TTC549 (cell line): ENCODE measurements at regions not wholly inside any gene's neighbourhood (a gene's known extent, or its start where the extent isn't known, plus 50 kb on each side); places are given as distances from the start of the nearest gene placed in this dataset.

Source experiments
- FAIRE-seq: peaks from 2 replicates; lab custom pipeline; 2012; peaks lifted over from hg19 to GRCh38; lab: Jason Lieb, UNC

- no peak for FAIRE-seq
Measured at GRCh38 chr3:22231061-22231460, 480.1 kb upstream of the ZNF385D start.

DNA sequence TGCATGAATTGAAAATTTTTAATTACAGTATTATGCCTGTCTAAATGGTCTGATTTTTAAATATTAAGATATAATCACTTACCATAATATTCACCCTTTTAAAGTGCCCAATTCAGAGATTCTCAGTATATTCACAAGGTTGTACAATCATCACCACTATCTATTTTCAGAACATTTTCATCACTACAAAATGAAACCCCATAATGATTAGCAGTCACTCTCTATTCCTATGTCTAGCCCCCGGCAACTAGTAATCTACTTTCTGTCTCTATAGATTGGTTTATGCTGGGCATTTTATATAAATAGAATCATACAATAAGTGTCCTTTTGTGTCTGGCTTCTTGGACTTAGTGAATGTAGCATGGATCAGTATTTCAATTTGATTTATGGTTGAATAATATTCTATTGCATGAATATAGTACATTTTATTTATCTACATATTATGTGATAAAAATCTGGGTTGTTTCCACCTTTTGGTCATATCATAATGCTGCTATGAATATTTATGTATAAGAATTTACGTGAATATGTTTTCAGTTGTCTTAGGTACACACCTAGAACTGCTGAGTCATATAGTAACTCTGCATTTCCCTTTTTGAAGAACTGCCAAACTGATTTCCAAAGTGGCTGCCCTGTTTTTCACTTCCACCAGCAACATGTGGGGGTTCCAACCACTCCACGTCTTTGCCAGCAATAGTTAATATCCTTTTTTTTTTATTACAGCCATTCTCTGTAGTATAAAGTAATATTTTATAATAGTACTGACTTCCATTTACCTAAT is 485.7 kb upstream of the ZNF385D start:
- no peak for FAIRE-seq

DNA sequence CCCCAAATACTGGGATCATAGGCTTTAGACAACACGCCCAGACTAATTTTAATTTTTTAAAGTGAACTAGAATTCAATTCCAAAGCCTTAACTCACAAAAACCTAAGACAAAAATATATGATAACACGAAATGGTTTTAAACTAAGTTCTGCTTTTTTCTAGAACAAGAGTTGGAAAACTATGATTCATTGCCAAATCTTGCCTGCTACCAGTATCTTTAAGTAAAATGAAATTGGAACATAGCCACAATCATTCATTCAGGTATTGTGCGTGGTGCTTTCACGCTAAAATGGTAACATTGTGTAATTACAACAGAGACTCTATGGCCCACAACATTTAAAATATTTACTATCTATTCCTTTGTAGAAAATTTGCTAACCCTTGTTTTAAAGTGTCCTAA is 488.0 kb upstream of the ZNF385D start:
- FAIRE-seq = no peak

DNA sequence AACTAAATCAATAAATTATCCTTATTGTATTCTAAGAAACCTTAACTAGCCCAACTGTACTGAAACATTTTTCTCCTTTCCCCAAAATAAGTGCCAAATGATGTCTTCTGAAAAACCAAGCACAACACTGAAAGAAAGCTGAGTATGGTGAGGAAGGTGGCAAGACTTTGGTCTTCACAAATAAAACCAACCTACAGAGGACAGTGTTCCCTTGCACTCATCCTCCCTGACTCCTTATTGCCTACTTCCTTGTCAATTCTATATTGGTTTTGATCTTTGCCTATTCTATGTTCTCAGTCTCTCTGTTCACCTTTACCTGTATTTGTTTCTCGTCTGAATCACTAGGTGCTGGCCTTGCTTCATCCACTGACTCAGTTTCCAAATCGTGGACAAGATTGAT is 490.1 kb upstream of the ZNF385D start:
- no peak for FAIRE-seq

DNA sequence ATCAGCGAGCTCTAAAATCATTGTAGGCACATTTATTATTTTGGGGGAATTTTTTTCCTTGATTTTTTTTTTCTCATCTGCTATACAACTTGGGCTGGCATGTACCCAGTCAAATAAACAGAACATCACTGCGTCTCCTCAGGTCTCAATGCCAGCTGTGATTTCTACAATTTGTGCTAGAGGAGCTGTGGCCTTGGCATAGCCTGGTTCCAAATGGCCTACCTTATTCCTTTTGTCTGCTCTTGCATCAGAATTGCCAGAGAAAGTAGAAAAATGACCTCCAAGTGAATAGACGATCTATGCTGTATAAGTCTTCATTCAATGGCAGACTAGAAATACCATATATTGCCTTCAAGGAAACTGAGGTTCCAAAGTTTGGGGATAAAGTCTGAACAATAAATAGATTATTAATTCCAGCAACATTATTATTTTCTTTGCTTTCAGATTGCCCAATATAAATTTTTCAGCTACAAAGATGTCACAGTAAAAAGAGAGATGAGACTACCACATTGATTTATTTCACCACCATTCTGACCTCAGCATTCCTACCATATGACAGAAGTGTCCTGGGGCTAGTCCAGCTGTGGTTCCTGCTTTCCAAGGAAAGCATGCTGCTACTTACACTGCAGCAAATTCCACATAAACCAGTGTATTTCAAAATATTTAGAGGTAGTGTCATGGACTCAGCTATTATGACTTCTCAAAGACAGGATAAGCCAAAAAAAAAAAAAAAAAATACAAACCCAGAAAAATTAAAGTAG is 493.9 kb upstream of the ZNF385D start:
- no peak for FAIRE-seq

- FAIRE-seq = no peak
Measured at GRCh38 chr3:22245811-22246583, 495.0 kb upstream of the ZNF385D start.

DNA sequence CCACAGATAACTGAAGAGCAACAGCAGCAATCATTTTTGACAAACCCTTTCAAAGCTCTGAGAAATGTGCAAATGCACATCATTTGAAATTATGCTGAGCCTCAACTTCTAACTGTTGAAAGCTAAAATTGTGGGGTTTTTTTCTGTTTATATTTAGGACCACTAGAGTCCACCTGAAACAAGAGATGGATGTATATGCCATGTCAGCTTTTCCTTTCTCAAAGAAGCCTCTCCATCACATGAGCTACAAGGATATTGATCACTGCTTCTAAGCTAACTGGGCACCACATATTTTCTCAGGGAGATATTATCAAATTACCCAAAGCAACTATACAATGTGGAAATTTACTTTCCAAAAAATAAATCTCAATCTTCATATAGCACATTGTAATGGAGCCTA is 498.6 kb upstream of the ZNF385D start:
- no peak for FAIRE-seq

DNA sequence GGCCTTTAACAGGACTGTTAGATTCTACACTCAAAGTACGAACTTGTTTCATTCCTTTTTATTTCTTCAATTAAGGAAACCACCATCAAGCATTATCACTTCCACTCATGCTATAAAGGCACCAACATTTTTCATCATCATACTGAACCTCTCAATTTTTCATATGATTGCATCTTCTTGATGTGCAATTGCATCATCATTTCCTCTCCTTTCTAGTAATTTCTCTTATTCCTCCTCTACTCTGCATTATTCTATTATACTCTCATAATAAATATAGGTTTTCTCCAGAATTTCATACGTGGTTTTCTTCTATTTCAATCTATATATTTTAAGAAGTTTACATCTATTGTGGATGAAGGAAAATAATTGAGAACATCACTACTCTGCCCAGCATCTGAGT is 506.2 kb upstream of the ZNF385D start:
- FAIRE-seq = no peak

- no peak for FAIRE-seq
Measured at GRCh38 chr3:22262386-22262785, 511.4 kb upstream of the ZNF385D start.

DNA sequence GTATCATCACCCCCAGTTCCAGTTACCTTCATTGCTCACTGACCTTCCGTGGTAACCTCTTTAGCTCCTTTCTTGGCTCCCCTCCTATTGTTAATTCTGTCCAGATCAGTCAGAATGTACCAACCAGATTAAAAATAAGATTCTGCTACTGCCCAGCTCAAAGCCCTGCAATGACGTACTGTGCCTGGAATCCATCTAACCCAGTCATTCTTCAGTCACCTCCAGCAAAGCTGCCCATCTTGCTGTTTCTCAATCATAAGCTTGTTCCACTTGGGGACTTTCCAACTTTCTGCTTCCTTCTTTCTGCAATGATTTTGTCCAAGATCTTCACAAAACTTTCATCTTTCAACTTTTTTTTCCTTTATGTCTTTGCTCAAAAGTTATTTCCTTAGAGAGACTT is 512.0 kb upstream of the ZNF385D start:
- FAIRE-seq = no peak

GRCh38 chr3:22265403-22265802 is 514.4 kb upstream of the ZNF385D start:
- FAIRE-seq = no peak

GRCh38 chr3:22269831-22270230 is 518.8 kb upstream of the ZNF385D start:
- FAIRE-seq = no peak

GRCh38 chr3:22276351-22276750 is 525.3 kb upstream of the ZNF385D start:
- no peak for FAIRE-seq

GRCh38 chr3:22284559-22284958 is 533.5 kb upstream of the ZNF385D start:
- no peak for FAIRE-seq

DNA sequence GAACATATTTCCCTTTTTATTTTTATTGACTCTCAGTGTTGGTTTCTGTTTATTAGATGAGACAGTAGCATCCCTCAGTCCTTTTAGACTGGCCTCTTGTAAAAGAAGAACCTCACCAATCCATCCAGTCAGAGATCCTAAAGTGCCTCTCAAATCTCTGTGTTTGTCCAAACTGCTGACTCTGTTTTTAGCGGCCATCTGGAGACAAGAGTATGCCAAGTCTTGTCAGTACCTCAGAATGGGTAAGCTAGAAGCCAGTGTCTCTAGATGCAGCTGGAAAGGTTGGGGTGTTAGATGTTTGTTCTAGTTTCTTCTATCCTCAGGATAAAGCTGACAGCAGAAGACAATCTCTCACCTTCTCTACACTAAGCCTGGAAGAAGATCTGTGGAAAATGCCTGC is 537.7 kb upstream of the ZNF385D start:
- FAIRE-seq = no peak

GRCh38 chr3:22292681-22293080 is 541.7 kb upstream of the ZNF385D start:
- FAIRE-seq = no peak

DNA sequence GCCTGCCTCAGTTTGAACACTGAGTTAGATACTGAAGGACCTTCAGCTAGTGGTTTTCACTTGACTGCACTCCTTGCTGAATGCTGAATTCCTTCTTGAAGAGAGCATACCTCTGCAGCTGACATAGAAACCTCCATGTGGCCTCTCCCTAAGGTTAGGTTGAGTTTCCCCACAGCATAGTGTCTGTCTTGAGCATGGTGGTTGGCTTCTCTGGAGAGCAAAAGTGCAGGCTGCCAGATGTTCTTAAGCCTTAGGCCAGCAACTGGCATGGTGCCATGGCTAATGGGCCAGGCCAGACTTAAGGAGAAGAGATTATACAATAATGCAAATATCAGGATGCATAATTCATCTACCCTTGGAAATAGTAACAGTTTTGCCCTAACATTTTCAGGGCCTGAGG is 545.6 kb upstream of the ZNF385D start:
- FAIRE-seq = no peak

DNA sequence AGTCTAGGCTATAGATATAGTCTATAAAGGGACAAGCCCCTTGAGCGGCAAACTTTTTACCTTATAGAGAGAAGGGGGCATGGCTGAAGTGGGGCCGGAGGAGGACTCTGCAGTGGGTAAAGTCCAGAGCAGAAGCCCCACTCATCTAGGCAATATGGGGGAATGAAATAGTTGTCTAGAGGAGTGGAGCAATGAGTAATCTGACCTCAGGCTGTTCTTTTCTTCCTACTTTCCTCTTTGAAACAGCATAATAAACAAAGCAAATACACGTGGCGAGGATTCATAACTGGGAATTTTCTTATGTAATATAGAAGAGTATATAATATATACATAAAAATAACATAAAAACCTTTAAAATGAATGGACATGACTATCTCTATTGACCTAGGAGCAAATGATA is 546.4 kb upstream of the ZNF385D start:
- no peak for FAIRE-seq

- no peak for FAIRE-seq
Measured at GRCh38 chr3:22306454-22306853, 555.4 kb upstream of the ZNF385D start.

- FAIRE-seq = no peak
Measured at GRCh38 chr3:22308871-22309270, 557.9 kb upstream of the ZNF385D start.

DNA sequence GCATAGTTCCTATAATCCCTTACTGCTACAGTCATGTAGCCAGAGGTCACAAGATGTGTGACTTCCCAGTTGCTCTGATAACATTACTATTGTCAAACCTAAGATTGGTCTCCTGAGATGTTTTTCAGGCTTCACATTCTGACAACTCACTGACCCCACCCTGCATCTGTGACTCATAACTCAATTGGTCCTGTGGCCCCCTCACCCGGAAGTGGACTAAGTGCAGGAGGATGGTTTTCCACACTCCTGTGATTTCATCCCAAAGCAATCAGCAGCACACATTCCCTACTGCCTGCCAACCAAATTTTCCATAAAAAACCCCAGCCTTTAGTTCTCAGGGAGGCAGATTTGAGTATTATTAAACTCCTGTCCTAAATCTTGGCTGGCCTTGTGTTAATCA is 564.9 kb upstream of the ZNF385D start:
- FAIRE-seq = no peak

- FAIRE-seq = no peak
Measured at GRCh38 chr3:22318325-22318724, 567.3 kb upstream of the ZNF385D start.

DNA sequence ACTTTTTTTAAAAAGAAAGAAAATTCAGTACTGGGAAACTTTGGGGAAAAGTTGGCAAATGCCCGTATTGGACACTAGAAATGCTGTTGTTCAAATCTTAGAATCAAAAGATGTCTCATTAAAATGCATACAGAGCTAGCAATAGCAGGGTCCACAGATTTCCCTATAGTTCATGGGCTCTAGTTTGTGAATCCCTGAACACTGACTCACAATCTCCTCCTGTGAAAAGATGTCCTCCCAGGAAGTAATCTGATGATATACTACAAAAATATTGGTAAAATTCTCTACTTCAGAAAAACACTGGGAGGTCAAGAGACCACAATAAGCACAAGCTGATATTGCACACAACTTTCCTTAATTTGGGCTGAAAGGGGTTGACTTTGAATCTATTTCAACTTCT is 568.4 kb upstream of the ZNF385D start:
- FAIRE-seq = no peak
